ENCODE measurements at regions not wholly inside any gene's neighbourhood (a gene's known extent, or its start where the extent isn't known, plus 50 kb on each side); places are given as distances from the start of the nearest gene placed in this dataset.
"Not testable (repeated sequence)": the region's sequence is repeated elsewhere in the genome, so short reads cannot be mapped to it uniquely, and the experiment has no call there.

- no peak for DNase-seq (ENCODE audit: low spot score)
These were observed 283.7 kb downstream of the BTBD3 start for GRCh38 chr20:12201289-12201991.

- DNase-seq (ENCODE audit: low spot score), result no peak
These were observed 285.7 kb downstream of the BTBD3 start for GRCh38 chr20:12203399-12203798.

- DNase-seq (ENCODE audit: low spot score), result no peak
These were observed 286.3 kb downstream of the BTBD3 start for GRCh38 chr20:12203981-12204380.

GRCh38 chr20:12207875-12208274 lies 290.2 kb downstream of the BTBD3 start:
- peak; percentile 51 for DNase-seq (ENCODE audit: low spot score)

GRCh38 chr20:12210591-12210990 lies 292.9 kb downstream of the BTBD3 start:
- DNase-seq (ENCODE audit: low spot score), result no peak

GRCh38 chr20:12211361-12211760 lies 293.7 kb downstream of the BTBD3 start:
- no peak for DNase-seq (ENCODE audit: low spot score)

GRCh38 chr20:12217382-12217781 lies 299.7 kb downstream of the BTBD3 start:
- no peak for DNase-seq (ENCODE audit: low spot score)

- DNase-seq (ENCODE audit: low spot score), result no peak
These were observed 302.1 kb downstream of the BTBD3 start for GRCh38 chr20:12219798-12220197.

- no peak for DNase-seq (ENCODE audit: low spot score)
These were observed 305.4 kb downstream of the BTBD3 start for GRCh38 chr20:12223057-12223456.

GRCh38 chr20:12225898-12226297 lies 308.2 kb downstream of the BTBD3 start:
- DNase-seq (ENCODE audit: low spot score), result no peak

- DNase-seq (ENCODE audit: low spot score), result no peak
These were observed 312.2 kb downstream of the BTBD3 start for GRCh38 chr20:12229891-12230290.

- no peak for DNase-seq (ENCODE audit: low spot score)
These were observed 320.1 kb downstream of the BTBD3 start for GRCh38 chr20:12237772-12238171.

GRCh38 chr20:12241065-12241464 lies 323.4 kb downstream of the BTBD3 start:
- DNase-seq (ENCODE audit: low spot score), result no peak

GRCh38 chr20:12243327-12243726 lies 325.6 kb downstream of the BTBD3 start:
- no peak for DNase-seq (ENCODE audit: low spot score)

GRCh38 chr20:12248481-12248880 lies 330.8 kb downstream of the BTBD3 start:
- no peak for DNase-seq (ENCODE audit: low spot score)

- DNase-seq (ENCODE audit: low spot score), result not testable (repeated sequence)
These were observed 333.0 kb downstream of the BTBD3 start for GRCh38 chr20:12250661-12251060.

GRCh38 chr20:12252793-12253192 lies 335.1 kb downstream of the BTBD3 start:
- no peak for DNase-seq (ENCODE audit: low spot score)

- no peak for DNase-seq (ENCODE audit: low spot score)
These were observed 337.8 kb downstream of the BTBD3 start for GRCh38 chr20:12255461-12255970.

- no peak for DNase-seq (ENCODE audit: low spot score)
These were observed 339.1 kb downstream of the BTBD3 start for GRCh38 chr20:12256806-12257205.

- DNase-seq (ENCODE audit: low spot score), result no peak
These were observed 345.1 kb downstream of the BTBD3 start for GRCh38 chr20:12262747-12263146.

- no peak for DNase-seq (ENCODE audit: low spot score)
These were observed 347.0 kb downstream of the BTBD3 start for GRCh38 chr20:12264711-12265110.

- no peak for DNase-seq (ENCODE audit: low spot score)
These were observed 348.0 kb downstream of the BTBD3 start for GRCh38 chr20:12265662-12266061.

GRCh38 chr20:12269579-12269978 lies 351.9 kb downstream of the BTBD3 start:
- no peak for DNase-seq (ENCODE audit: low spot score)

- no peak for DNase-seq (ENCODE audit: low spot score)
These were observed 353.2 kb downstream of the BTBD3 start for GRCh38 chr20:12270863-12271262.
